ENCODE measurements at regions not wholly inside any gene's neighbourhood (a gene's known extent, or its start where the extent isn't known, plus 50 kb on each side); places are given as distances from the start of the nearest gene placed in this dataset.

DNA sequence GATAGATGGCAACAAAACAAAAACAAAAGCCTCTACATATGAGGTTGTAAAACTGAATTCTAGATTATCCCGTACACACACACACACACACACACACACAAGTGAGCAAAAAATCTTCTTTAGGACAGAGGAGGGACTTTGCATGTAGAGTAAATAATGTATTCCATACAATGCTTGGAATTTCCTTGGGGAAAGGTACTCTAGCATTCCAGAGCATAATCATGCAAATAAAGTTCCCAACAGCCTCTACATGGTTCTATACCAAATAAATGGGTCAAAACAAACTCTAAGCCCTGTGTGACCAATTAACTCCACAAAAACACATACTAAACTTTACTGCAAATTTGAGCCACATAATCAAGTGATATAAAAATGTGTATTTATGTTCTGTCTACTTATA lies 191.4 kb downstream of the RBM43 start:
- no peak for DNase-seq (ENCODE audit: low read depth, low spot score)
- Histone ChIP-seq H3K9me3 (ENCODE audit: control insufficient read depth in 1 of 2, insufficient read depth in 1 of 2, low read depth in 1 of 2, low read length in 2 of 2) (no peaks in the 10 kb centered on the region), H3K36me3 (ENCODE audit: control insufficient read depth in 1 of 2, insufficient read depth in 2 of 2, low read length in 2 of 2) (no peaks in the 10 kb centered on the region), H4K20me1 (ENCODE audit: insufficient read depth) (no peaks in the 10 kb centered on the region), H3K27ac (ENCODE audit: low read depth, low read length) (no peak overlapping the region), H3K9ac (ENCODE audit: low read length) (no peak overlapping the region), H3K4me2 (ENCODE audit: low read length) (no peak overlapping the region), H2AFZ (ENCODE audit: low read depth, low read length, poor library complexity, severe bottlenecking) (no peak overlapping the region), H3K79me2 (ENCODE audit: insufficient read depth, low read length) (no peaks in the 10 kb centered on the region), H3K4me1 (ENCODE audit: control insufficient read depth in 1 of 2, insufficient read depth in 2 of 2, low read length in 2 of 2) (no peaks in the 10 kb centered on the region), H3K4me3 (replicated peaks in 1 of 2; ENCODE audit: low read depth in 1 of 2, low read length in 2 of 2) (no peak overlapping the region), H3K27me3 (ENCODE audit: insufficient read depth, low read length) (no peaks in the 10 kb centered on the region), H3K9me2 (ENCODE audit: insufficient read depth) (no peaks in the 10 kb centered on the region)
- ATAC-seq = no peak
- TF ChIP-seq, protein P1, sequence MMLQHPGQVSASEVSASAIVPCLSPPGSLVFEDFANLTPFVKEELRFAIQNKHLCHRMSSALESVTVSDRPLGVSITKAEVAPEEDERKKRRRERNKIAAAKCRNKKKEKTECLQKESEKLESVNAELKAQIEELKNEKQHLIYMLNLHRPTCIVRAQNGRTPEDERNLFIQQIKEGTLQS (IDR thresholded peaks at IDR 0.05) = no peak
- TF ChIP-seq CEBPB (IDR thresholded peaks at IDR 0.05; ENCODE audit: low read depth) (no peak), SIN3A (IDR thresholded peaks at IDR 0.05; ENCODE audit: low read depth) (no peak), JUND (IDR thresholded peaks at IDR 0.05) (no peak), POLR2AphosphoS5 (IDR thresholded peaks at IDR 0.05; ENCODE audit: low read depth, low read length) (no peak), MAX (IDR thresholded peaks at IDR 0.05) (no peak), ZNF274 (IDR thresholded peaks at IDR 0.05; ENCODE audit: low read depth, low read length) (no peak), POLR2A (IDR thresholded peaks at IDR 0.05; ENCODE audit: borderline replicate concordance, extremely low read depth, insufficient read depth, insufficient read length) (no peak), RAD21 (IDR thresholded peaks at IDR 0.05; ENCODE audit: low read depth) (no peak), ZBTB33 (IDR thresholded peaks at IDR 0.05; ENCODE audit: extremely low read depth, insufficient replicate concordance, low read length) (no peak), EGR1 (IDR thresholded peaks at IDR 0.05; ENCODE audit: low read depth) (no peak), EZH2 (IDR thresholded peaks at IDR 0.05) (no peak), YY1 (IDR thresholded peaks at IDR 0.05; ENCODE audit: extremely low read depth, insufficient replicate concordance, low read depth, low read length) (no peak), ELF1 (IDR thresholded peaks at IDR 0.05; ENCODE audit: borderline replicate concordance, low read depth) (no peak), FOSL1 (IDR thresholded peaks at IDR 0.05; ENCODE audit: low read depth) (no peak), CBX3 (IDR thresholded peaks at IDR 0.05; ENCODE audit: low read depth) (no peak), TCF7L2 (IDR thresholded peaks at IDR 0.05; ENCODE audit: borderline replicate concordance, extremely low read depth, insufficient read depth, insufficient read length) (no peak), SP1 (IDR thresholded peaks at IDR 0.05; ENCODE audit: low read depth) (no peak)
- TF ChIP-seq, protein P2, sequence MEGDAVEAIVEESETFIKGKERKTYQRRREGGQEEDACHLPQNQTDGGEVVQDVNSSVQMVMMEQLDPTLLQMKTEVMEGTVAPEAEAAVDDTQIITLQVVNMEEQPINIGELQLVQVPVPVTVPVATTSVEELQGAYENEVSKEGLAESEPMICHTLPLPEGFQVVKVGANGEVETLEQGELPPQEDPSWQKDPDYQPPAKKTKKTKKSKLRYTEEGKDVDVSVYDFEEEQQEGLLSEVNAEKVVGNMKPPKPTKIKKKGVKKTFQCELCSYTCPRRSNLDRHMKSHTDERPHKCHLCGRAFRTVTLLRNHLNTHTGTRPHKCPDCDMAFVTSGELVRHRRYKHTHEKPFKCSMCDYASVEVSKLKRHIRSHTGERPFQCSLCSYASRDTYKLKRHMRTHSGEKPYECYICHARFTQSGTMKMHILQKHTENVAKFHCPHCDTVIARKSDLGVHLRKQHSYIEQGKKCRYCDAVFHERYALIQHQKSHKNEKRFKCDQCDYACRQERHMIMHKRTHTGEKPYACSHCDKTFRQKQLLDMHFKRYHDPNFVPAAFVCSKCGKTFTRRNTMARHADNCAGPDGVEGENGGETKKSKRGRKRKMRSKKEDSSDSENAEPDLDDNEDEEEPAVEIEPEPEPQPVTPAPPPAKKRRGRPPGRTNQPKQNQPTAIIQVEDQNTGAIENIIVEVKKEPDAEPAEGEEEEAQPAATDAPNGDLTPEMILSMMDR (IDR thresholded peaks at IDR 0.05 in 2 of 3, conservative IDR thresholded peaks at IDR 0.05 in 1 of 3; ENCODE audit: borderline replicate concordance in 1 of 3, insufficient read depth in 1 of 3, low read depth in 2 of 3, low read length in 2 of 3) = no peak
- TF ChIP-seq, protein P3, sequence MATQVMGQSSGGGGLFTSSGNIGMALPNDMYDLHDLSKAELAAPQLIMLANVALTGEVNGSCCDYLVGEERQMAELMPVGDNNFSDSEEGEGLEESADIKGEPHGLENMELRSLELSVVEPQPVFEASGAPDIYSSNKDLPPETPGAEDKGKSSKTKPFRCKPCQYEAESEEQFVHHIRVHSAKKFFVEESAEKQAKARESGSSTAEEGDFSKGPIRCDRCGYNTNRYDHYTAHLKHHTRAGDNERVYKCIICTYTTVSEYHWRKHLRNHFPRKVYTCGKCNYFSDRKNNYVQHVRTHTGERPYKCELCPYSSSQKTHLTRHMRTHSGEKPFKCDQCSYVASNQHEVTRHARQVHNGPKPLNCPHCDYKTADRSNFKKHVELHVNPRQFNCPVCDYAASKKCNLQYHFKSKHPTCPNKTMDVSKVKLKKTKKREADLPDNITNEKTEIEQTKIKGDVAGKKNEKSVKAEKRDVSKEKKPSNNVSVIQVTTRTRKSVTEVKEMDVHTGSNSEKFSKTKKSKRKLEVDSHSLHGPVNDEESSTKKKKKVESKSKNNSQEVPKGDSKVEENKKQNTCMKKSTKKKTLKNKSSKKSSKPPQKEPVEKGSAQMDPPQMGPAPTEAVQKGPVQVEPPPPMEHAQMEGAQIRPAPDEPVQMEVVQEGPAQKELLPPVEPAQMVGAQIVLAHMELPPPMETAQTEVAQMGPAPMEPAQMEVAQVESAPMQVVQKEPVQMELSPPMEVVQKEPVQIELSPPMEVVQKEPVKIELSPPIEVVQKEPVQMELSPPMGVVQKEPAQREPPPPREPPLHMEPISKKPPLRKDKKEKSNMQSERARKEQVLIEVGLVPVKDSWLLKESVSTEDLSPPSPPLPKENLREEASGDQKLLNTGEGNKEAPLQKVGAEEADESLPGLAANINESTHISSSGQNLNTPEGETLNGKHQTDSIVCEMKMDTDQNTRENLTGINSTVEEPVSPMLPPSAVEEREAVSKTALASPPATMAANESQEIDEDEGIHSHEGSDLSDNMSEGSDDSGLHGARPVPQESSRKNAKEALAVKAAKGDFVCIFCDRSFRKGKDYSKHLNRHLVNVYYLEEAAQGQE (IDR thresholded peaks at IDR 0.05; ENCODE audit: low read depth) = no peak
- intact Hi-C loops (cut with micrococcal nuclease) = no loop called here
- CTCF ChIA-PET = interaction anchor here (1.5 kb wide), 1 partner anchor 18 kb away, joined by 3 read pairs; no protein-coding TSS in a partner anchor
- POLR2A ChIA-PET = no interaction called here
- BruUV-seq (replicated peaks) = no TSS peak
- RAD21 ChIA-PET (ENCODE audit: low non-redundant PET in 1 of 2, low total read pairs in 2 of 2, uncharacterized antibody in 2 of 2, unreplicated experiment in 2 of 2) = no interaction called here
